NCI-H69 (cell line): ENCODE measurements at regions not wholly inside any gene's neighbourhood (a gene's known extent, or its start where the extent isn't known, plus 50 kb on each side); places are given as distances from the start of the nearest gene placed in this dataset.

Source experiments
- DNase-seq: peaks from one replicate; lab custom pipeline; 2025; lab: John Stamatoyannopoulos, UW

DNA sequence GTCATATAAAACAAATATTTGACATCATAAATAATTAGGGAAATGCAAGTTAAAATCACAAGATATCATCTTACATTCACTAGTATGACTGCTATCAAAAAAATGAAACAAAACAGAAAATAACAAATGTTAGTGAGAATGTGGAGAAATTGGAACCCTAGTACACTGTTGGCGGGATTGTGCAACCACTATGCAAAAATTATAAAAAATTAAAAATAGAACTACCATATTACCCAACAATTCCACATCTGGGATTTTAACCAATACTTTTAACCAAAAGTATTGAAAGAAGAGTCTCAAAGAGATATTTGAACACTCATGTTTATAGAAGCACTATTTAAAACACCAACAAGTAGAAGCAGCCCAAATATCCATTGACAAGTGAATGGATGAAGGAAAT, 797.2 kb upstream of the ADAMTS5 start:
- no peak for DNase-seq

- DNase-seq = no peak
Observed at GRCh38 chr21:27761623-27762022, 794.7 kb upstream of the ADAMTS5 start.

GRCh38 chr21:27759820-27760219, 792.9 kb upstream of the ADAMTS5 start:
- DNase-seq = no peak

DNA sequence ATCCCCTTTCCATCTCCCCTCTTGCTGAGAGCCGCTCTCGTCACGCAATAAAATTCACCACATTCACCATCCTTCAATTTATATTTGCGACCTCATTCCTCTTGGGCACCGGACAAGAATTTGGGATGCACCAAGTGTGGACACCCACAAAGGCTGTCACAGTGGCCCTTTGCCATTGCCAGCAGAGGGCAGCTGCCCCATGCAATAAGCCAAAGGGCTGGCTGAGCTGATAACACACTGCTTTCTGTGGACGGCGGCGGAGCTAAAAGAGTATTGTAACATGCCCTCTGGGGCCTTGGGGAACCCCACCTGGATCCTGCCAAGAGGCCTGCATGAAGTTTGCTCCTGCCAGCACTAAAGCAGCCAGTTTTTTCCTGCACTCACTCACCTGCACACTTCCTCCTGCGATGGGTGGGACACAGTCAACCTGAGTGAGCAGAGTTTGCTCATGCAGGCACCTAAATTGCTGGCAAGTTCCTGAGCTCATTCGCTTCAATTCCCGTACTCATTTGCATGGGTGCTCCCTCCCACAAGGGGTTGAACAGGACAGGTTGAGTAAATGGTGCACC, 792.3 kb upstream of the ADAMTS5 start:
- DNase-seq = no peak

GRCh38 chr21:27756191-27756590, 789.3 kb upstream of the ADAMTS5 start:
- no peak for DNase-seq

DNA sequence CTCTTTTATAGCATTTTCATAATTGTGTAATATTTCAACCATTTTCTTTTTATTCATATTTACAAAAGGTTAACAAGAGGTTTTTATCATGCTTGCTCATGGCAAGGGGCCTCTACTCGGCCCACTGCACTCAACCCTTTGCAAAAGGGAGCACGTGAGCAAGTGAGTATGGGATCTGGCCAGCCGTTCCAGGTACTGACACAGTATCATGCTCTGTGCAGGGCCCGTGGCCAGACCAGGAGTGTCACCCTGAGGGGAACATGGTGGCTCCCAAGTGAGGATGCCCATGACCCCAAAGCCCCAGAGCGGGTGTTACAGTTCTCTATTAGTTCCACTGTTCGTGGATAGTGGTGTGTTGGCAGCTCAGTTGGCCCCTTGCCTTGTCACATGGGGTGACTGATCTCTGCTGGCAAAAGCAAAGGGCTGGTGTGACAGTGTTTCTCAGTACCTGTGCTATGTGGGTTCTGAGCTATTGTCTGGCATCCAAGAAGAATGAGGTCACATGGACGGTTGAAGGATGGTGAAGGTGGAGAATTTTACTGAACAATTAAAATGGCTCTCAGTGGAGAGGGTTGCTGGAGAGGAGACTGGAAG, 777.2 kb upstream of the ADAMTS5 start:
- DNase-seq = no peak

DNA sequence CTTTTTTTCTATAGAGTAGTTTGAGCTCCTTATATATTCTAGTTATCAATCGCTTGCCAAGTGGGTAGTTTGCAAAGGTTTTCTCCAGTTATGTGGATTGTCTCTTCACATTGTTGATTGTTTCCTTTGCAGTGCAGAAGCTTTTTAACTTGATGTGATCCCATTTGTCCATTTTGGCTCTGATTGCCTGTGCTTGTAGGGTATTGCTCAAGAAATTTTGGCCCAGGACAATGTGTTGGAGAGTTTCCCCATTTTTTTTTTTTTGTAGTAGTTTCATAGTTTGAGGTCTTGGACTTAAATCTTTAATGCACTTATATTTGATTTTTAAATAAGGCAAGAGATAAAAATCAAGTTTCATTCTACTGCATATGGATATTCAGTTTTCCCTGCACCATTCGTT, 774.8 kb upstream of the ADAMTS5 start:
- DNase-seq = no peak

DNA sequence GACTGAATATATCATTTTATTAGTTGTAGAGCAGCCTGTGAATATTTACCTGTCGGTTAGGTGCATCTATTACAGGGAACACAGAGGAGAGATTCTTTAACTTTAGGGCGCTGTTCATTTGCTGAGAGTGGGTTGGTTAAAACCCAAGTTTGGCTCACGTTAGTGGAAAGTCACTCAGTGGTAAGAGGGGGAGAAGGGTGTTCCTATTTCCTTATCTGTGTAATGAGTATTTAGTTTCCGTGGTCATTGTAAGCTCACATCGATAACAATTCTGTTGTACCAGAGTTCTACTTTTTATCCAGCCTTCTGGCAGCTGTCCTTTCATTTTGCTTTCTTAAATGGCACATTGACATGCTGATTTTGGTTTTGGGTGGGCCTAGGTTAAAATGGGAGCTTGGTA, 773.2 kb upstream of the ADAMTS5 start:
- DNase-seq = no peak

- no peak for DNase-seq
Observed at GRCh38 chr21:27739187-27739586, 772.3 kb upstream of the ADAMTS5 start.

GRCh38 chr21:27735699-27736098, 768.8 kb upstream of the ADAMTS5 start:
- DNase-seq = no peak

DNA sequence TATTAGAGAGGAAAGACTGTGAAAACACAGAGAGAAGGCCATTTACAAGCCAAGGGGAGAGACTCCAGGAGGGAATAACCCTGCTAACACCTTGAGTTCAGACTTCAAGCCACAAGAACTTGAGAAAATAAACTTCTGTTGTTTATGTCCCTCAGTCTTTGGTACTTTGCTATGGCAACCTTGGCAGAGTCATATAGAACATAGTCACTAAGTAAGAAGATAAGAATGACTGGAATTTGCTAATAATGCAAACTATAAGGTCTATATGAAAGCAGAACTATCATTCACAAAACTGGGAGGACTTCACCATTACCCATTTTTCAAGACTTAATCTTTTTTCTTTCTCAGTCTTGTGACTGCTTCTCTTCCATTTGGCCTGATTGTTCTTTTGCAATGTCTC, 767.3 kb upstream of the ADAMTS5 start:
- DNase-seq = no peak

DNA sequence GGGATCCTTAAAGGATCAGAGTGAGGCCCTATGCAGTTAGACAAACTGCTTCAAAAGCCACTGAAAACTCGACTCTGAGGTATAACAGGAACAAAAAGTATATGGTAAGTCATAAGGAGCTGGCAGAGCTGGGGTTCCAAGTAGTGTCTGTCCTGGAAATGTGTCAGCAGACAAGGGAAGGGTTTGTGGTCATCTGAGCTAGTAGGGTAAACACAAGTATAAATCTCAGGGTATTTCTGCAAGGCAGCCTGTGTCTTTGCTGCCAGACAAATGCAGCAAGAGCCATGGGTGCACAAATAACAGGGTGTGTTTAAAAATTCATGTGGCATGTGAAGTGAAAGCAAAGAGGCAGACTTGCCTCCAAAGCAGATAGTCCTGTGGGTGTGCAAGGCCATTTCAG, 759.0 kb upstream of the ADAMTS5 start:
- DNase-seq = no peak

- DNase-seq = no peak
Observed at GRCh38 chr21:27722095-27722494, 755.2 kb upstream of the ADAMTS5 start.

GRCh38 chr21:27721675-27722074, 754.8 kb upstream of the ADAMTS5 start:
- no peak for DNase-seq

- DNase-seq = no peak
Observed at GRCh38 chr21:27719226-27719625, 752.3 kb upstream of the ADAMTS5 start.

- DNase-seq = no peak
Observed at GRCh38 chr21:27715131-27715530, 748.2 kb upstream of the ADAMTS5 start.

DNA sequence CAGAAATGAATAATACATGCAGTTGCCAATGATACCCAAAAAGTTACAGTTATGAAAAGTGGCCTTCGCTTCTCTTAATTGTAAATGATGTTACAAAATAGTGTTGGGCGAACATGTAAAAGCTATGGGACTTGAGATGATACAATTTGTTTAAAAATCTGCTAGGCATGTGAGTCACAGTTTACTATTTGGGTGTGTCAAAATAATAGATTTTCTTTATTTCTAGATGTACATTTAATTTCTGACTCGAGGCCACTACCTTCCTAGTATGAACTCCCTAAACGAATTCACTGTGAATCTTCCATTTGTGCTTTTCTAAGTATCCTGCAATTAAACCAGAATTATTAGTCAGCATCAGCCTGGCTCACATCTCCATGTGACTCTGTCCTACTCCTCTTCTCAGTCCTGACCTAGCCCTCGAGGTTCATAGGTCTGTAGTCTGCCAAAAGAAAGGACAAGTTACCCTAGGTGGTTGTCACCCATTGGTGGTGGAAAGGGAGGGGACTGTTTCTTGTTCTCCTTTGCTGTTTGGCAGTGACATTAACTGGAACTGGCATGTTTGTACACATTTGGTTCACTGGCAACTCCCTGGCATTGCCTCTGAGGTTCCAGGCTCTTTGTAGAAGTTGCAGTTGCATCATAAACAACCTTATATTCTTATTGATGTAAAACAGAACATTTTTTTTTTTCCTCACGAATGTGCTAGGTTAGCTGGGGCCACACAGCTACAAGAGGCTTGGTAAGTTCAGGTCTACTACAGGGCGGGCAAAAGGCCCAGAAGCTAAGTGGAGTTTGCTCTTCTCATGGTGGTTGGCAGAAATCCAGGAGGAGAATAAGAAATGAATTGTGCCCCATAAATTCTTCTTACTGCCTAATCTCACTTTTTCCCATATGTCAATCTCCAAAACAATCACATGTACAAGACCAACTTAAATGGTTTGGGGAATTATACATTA, 746.5 kb upstream of the ADAMTS5 start:
- DNase-seq = no peak

DNA sequence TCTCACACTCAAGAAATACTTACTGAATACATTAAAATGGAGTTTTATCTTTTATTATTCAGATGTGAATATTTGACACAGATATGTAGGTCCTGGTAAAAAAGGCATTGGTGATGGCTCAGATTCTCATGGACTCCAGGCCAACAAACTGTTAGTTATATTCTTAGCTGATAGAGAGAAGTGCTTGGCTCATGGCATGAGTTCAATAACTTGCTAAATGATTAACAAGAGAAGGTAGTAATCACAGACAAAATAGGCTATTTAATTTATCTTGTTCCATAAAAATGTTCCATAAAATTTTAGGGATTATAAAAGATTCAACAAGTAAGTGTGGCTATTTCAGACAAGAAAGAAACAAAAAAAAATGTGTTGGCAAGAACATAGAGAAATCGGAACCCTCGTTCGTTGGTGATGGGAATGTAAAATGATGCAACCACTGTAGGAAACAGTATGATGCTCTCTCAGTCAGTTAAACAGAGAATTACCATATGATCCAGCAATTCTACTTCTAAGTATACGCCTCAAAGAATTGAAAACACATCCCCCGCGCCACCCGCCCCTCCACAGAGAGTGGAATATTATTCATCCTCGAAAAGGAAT, 737.8 kb upstream of the ADAMTS5 start:
- DNase-seq = no peak

- no peak for DNase-seq
Observed at GRCh38 chr21:27703791-27704190, 736.9 kb upstream of the ADAMTS5 start.

DNA sequence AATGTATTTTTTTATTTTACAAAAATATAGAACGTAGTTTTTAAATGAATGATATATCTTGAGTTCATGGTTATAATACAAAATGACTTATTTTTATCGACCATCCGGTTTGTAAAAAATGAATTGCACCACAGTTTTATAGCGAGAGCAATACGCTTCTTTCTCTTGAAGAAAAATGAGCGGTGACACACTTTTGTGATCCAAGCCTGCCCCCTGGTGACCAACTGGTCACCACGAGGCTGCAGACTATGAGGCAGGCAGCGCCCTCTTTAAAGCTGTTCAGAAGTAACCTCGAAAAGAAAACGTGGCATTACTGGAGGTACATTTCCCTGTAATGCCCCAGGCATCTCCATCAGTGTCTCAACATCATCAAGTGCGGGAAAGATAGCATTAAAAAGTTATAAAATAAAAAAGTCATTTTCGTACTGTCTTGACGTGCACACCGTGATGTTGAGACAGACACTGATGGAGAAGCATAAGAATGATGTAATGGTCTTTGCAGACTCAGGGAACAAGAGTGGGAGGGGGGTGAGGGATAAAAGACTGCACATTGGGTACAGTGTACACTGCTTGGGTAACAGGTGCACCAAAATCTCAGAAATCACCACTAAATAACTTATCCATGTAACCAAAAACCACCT, 734.2 kb upstream of the ADAMTS5 start:
- DNase-seq = peak; percentile 55

- no peak for DNase-seq
Observed at GRCh38 chr21:27695246-27695645, 728.4 kb upstream of the ADAMTS5 start.

GRCh38 chr21:27694667-27695066, 727.8 kb upstream of the ADAMTS5 start:
- no peak for DNase-seq
